GM21528 (cell line): ENCODE measurements at regions not wholly inside any gene's neighbourhood (a gene's known extent, or its start where the extent isn't known, plus 50 kb on each side); places are given as distances from the start of the nearest gene placed in this dataset.

Experiments
- ATAC-seq: cut with Tn5 transposase; IDR thresholded peaks from one replicate; pipeline ENCODE4 v1.9.1; 2021; ENCODE audit warnings: mild to moderate bottlenecking, moderate library complexity; ENCODE audit not compliant: unreplicated experiment, low FRiP score

DNA sequence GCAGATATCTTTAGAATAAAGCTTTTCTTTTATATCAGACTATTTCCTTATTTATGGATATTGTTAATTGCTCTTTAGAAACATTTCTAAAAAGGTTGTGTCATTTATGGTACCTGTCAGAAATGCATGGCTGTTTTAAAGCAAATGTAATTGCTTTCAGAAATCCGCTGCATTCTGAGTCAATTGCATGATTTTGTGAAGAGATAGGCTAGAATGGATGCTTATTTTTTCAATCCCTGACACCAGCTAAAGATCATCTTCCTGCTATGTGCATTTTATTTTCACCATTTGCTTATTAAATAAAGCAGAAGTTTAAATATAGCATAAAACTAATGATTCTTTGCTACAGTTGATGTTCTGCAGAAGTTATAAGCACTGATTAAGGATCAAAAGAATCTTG is 170.2 kb upstream of the C9orf72 start:
- ATAC-seq: no peak

DNA sequence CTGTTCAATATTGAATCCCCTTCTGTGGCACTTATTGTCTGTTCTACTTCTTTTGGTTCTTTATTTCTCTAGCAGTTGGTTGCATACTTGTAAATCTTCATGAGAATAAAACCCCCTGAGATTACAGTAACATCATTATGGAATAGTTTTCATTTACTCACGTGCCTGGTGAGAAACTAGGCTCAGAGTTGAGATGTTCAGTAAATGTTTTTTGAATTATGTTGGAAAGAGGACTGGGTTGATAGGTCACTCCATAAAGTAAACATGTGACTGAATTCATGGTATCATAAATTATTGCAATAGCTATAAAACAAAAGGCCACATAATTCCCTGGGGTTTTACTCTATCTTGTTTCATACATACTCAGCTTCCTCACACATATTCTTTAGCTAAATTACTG is 174.2 kb upstream of the C9orf72 start:
- ATAC-seq: no peak

DNA sequence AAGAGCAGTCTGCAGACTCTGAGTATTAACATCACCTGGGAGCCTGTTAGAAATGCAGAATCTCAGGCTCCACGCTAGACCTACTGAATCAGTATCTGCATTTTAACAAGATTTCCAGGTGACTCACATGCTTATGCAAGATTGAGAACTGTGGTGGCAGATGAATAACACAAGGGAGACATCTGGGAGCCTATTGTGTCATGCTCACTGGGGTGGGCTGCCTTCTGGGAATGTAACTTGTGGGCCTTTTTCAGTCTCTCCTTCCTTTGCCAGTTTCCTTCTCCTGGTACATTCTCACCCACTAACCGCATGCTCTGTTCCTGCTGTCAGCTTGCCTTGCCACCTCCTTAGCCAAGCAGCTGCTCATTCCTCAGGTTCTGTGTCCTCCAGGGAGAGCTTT is 176.6 kb upstream of the C9orf72 start:
- ATAC-seq: no peak

GRCh38 chr9:27750566-27750965 is 177.3 kb upstream of the C9orf72 start:
- ATAC-seq: no peak

DNA sequence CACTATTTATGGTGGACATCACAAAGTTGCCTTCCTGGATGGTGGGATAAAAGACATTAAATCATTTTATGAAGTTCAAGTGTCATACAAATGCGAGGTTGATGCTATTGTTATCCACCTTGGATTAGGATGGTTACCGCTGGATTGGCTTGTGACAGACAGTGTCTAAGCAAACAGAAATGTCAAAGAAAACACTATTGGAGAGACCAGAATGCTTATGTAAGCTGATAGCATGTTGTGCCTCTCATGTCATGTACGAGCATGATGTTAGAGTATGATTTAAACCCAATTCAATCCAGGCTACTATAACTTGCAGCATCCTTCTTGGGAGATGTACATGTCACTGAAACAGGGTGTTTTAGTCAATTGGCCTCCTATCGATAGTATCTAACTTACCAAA is 178.8 kb upstream of the C9orf72 start:
- no peak for ATAC-seq

DNA sequence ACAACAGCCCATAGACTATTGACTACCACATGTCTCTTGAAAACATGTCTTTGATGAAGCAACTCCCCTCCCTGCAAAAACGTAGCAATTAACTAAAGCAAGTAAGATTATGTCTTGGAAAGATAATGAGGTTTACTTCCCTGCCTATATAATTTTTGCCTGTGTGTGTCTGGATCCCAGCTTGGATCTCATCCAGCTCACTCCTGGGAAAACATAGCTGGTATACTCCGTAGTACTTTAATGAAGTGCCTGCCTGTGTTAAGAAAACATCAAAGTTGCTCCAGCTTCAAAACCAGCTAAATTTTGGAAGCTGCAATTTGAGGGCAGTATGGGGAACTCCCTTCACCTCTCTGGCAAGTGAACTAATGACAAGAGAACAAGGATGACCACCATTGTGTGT is 182.6 kb upstream of the C9orf72 start:
- no peak for ATAC-seq

DNA sequence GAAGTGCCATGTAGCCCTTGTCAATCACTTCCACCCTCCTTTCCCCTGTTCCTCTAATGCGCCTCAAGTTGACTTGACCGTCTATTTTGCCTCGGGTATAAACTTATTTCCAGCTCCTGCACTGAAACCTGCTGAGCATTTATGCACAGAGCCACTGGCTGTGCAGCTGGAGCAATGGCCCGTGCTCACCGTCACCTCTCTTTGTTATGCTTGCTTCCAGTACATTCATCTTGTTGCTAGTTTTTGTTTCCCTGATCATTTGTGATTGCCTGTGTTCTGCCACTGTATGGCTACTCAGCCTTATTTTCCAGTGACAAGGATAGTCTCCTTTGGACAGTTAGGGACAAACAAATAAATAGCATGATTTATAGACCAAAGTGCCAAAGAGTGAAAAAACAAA is 183.1 kb upstream of the C9orf72 start:
- ATAC-seq: no peak

GRCh38 chr9:27763831-27764230 is 190.6 kb upstream of the C9orf72 start:
- no peak for ATAC-seq

- no peak for ATAC-seq
Measured at GRCh38 chr9:27765266-27766072, 192.2 kb upstream of the C9orf72 start.

DNA sequence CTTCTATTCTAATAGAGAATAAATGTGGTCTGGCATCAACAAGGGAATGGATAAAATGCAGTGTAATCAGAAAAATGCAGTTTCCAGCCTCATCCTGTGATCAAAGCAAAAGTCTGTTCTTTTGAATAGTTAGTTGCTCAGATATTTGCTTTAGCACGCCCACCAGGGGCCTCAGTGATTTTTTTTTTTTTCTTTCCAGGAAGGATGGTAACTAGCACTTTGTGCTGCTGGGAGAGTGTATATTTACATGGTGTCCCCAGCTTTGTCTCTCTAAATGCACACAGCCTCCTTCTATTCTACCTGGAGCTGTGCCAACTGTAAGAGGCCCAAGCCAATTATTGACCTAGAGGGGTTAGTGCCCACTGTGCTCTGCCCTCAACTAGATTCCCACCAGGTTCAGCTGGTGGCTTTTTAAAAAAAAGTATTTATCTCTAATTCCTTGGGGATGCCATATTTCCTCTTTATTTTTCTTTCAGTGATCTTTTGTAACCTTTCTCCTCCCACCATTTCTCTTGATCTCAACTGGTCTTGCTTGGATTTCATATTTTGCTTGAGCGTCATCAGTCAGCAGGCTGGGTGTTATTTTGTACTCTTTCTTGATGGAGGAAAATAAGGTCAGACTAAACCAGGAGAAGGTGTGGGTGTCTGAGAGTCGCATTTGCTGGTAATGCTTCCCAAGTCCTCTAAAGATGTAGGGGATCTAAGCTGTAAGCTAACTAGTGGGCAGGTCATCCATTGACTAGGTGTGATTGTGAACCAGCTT is 193.0 kb upstream of the C9orf72 start:
- ATAC-seq: no peak

DNA sequence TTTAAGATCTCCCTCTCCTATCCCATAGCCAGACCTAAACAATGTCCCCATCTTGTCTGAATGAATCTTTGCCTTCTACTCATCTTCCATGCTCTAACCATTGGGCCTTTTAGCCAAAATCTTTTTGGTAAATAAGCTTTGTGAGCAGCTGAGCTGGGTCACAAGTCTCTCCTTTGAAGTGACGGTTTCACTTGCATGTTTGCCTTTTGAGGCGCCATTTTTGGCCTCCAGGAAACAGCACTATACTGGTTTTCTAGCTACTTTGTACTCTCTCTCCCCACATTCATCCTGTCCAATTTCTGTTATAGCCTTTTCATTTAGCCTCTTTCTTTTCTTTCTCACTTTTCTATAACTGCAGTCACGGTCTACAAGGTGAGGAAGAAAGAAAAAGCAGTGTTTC is 195.5 kb upstream of the C9orf72 start:
- no peak for ATAC-seq

- ATAC-seq: no peak
Measured at GRCh38 chr9:27770541-27770940, 197.3 kb upstream of the C9orf72 start.

DNA sequence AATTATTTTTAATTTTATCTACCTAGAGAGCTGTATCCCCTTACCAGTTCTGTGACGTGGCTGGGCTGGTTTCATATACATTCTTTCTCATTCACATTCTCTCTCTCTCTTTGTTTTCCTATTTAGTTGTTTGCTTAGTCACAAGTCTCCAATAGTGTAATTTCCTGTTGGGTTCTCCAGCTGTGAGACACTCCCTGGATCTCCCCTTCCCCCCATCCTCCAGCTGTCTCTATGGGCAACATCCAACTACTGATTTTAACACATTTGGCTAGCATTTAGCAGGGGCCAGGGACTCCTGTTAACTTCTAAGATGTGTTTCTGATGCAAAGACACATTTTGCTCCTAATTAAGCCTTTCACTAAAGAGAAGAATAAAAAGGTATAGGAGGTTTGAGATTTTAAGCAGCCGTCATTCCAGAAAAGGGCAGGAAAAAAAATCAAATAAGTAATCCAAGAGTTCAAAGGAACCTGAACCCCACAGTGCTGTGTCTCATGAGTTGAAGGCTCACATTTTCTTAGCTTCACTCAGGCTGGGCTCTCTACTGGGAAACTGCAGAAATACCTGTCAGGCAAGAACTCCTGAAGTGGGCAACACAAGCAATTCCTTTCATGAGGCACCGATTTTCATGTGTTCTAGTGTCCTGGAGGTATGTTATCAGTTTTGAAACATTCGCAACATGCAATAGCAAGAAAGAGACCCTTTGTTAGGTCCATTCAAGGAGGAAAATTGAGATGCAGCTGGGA is 198.7 kb upstream of the C9orf72 start:
- no peak for ATAC-seq

GRCh38 chr9:27784847-27785713 is 211.8 kb upstream of the C9orf72 start:
- ATAC-seq: no peak

DNA sequence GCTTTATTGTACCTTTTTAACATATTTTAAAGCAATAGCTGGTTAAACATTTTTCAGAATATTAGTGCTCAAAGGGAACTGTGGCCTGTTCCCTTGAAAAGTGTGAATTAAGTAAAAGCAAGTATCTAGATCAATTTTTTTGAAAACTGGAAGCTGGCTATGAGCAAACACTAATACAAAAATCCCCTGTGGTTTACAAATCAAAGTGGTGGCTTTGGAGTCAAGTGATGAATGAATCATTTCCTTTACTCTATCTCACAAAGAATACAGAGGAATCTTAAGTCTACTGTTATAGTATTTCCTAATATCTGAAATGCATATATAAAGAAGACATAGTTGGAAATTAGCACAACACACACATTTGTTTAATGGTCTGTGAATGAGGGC is 212.4 kb upstream of the C9orf72 start:
- ATAC-seq: no peak

DNA sequence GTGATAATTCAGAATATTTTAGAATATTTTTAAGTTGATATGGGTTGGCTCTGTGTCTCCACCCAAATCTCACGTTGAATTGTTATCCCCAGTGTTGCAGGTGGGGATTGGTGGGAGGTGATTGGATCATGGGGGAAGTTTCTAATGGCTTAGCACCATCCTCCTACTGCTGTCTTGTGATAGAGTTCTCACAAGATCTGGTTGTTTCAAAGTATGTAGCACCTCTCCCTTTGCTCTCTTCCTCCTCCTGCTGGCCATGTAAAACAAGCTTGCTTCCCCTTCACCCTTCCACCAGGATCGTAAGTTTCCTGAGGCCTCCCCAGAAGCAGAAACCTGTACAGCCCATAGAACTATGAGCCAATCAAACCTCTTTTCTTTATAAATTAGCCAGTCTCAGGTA is 214.6 kb upstream of the C9orf72 start:
- ATAC-seq: no peak

- ATAC-seq: no peak
Measured at GRCh38 chr9:27791311-27791710, 218.0 kb upstream of the C9orf72 start.

- no peak for ATAC-seq
Measured at GRCh38 chr9:27792971-27793689, 219.8 kb upstream of the C9orf72 start.

GRCh38 chr9:27799326-27799725 is 226.0 kb upstream of the C9orf72 start:
- ATAC-seq: no peak

DNA sequence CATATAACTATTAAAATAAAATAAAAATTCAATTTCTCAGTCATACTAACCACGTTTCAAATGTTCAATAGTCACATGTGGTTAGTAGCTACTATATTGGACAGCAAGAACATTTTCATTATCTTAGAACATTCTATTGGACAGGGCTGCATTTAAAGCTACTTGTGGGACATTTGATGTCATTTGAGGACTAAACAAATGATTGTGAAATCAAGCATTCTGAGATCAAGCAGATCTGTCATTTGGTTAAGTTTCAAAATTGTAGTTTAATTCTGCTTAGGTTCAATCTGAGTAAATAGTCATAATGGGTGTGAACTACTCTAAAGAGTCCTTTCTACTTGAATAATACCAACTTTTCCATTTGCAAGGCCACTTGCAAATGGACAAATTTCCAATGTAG is 226.9 kb upstream of the C9orf72 start:
- ATAC-seq: no peak
